Adrenal gland (tissue), 9 donors: ENCODE measurements at regions not wholly inside any gene's neighbourhood (a gene's known extent, or its start where the extent isn't known, plus 50 kb on each side); places are given as distances from the start of the nearest gene placed in this dataset.

Experiments used
- DNase-seq, 7 donors: peaks; one replicate each; pipeline ENCODE4 v3.0.0-alpha.2; 2019 to 2020
- H3K27ac ChIP-seq, 5 donors: fragments of 200-600 bp; sonication (generic) in 4 of 5; 1 replicate in 3 of 5; 2 replicates in 2 of 5; pipeline versions ENCODE4 v1.5.1 to v1.8.0; 2016 to 2020; ENCODE audit warnings: mild to moderate bottlenecking in 1 of 5
- H3K27me3 ChIP-seq: fragments of 200-600 bp; 2 replicates; pipeline ENCODE4 v1.8.0; 2021
- H3K36me3 ChIP-seq, 2 donors: fragments of 200-600 bp; replicated peaks in 1 of 2; 1 replicate in 1 of 2; 2 replicates in 1 of 2; pipeline versions ENCODE4 v1.5.1 to v1.8.0; 2018 to 2022
- H3K4me1 ChIP-seq, 2 donors: fragments of 200-600 bp; replicated peaks in 1 of 2; 1 replicate in 1 of 2; 2 replicates in 1 of 2; pipeline versions ENCODE4 v1.5.1 to v1.8.0; 2018 to 2021
- H3K4me3 ChIP-seq, 4 donors: fragments of 200-600 bp; sonication (generic) in 3 of 4; one replicate each; pipeline ENCODE4 v1.5.1; 2016 to 2018
- H3K9me3 ChIP-seq, 3 donors: fragments of 200-600 bp; sonication (generic) in 1 of 3; replicated peaks in 1 of 3; 1 replicate in 2 of 3; 2 replicates in 1 of 3; pipeline versions ENCODE4 v1.5.1 to v1.8.0; 2016 to 2021
- POLR2A ChIP-seq, 2 donors: fragments of 450-650 bp; IDR thresholded peaks; one replicate each; pipeline ENCODE4 v1.6.1; 2017; ENCODE audit warnings: antibody characterized with exemption in 2 of 2, mild to moderate bottlenecking in 2 of 2, moderate library complexity in 1 of 2
- WGBS, 4 donors: extraction: QIAGEN DNeasy Blood & Tissue Kit in 2 of 4; methylation state at CpG; one replicate each; pipeline versions ENCODE4 v1.1.5 to v1.1.7; 2013 to 2017; 5-methylcytosine and 5-hydroxymethylcytosine counted together
- intact Hi-C, 2 donors: fragments of 100-400 bp; cut with DNase I; formaldehyde crosslinking; loops; one replicate each; pipeline versions ENCODE4 v1.14.1 to v1.15.0; 2022 to 2023
- TF ChIP-seq, protein P1 (sequence below), 6 experiments: fragments of 450-650 bp in 4 of 6; fragments of 200-600 bp in 2 of 6; sonication (generic) in 1 of 6; IDR thresholded peaks; 1 replicate in 5 of 6; 2 replicates in 1 of 6; pipeline versions ENCODE4 v1.5.1 to v1.8.0; 2016 to 2021; ENCODE audit warnings: antibody characterized with exemption in 6 of 6, mild to moderate bottlenecking in 2 of 6, moderate library complexity in 1 of 6
- donor health status: healthy with polysubstance abuse.
- donor health status: Bipolar disorder and iron deficiency.
- donor health status: DM: yes; HTN: yes; CAD: no.
- donor health status: DM: no; HTN: no; CAD: no.
- donor health status: DM: no; HTN: no; CAD: no.

DNA sequence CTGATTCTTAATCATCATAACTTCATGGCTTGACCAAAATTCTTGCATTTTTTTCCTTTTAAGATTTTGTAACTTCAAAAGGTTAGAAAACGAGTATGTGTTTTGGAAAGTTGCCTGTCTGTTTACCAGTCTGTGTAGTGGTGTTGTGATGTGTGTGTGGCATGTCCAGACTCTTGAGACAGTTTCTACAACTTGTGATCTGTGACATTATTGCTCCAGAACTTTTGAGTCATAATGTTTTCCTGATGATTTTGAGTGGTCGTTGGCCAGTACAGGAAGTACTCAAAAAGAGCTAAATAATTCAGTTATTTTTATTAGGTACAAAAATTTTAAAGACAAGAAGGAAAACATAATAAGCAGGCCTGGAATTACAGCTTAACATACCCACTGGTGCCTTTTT lies 229.0 kb upstream of the C2CD4B start:
- H3K27me3 ChIP-seq, result no peaks in the 10 kb centered on the region
- WGBS, 4 donors, result 46 to 51% (median 48%) methylated on average over 2 of the region's 2 CpGs
- H3K4me1 ChIP-seq, result peaks cover 12 to 13% of the 10 kb centered on the region in 2 donors
- TF ChIP-seq, protein P1, sequence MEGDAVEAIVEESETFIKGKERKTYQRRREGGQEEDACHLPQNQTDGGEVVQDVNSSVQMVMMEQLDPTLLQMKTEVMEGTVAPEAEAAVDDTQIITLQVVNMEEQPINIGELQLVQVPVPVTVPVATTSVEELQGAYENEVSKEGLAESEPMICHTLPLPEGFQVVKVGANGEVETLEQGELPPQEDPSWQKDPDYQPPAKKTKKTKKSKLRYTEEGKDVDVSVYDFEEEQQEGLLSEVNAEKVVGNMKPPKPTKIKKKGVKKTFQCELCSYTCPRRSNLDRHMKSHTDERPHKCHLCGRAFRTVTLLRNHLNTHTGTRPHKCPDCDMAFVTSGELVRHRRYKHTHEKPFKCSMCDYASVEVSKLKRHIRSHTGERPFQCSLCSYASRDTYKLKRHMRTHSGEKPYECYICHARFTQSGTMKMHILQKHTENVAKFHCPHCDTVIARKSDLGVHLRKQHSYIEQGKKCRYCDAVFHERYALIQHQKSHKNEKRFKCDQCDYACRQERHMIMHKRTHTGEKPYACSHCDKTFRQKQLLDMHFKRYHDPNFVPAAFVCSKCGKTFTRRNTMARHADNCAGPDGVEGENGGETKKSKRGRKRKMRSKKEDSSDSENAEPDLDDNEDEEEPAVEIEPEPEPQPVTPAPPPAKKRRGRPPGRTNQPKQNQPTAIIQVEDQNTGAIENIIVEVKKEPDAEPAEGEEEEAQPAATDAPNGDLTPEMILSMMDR (IDR thresholded peaks at IDR 0.05), result no peak
- no peak for TF ChIP-seq POLR2A (IDR thresholded peaks at IDR 0.05)
- no peaks in the 10 kb centered on the region for H3K9me3 ChIP-seq
- no peaks in the 10 kb centered on the region for H3K36me3 ChIP-seq
- no peak overlapping the region for H3K4me3 ChIP-seq
- no peak for DNase-seq
- no peak overlapping the region for H3K27ac ChIP-seq
- intact Hi-C loops, result loop anchor here in 1 of 2 donors (5.0 kb wide), 1 partner anchor 348 kb away; no protein-coding TSS in a partner anchor

DNA sequence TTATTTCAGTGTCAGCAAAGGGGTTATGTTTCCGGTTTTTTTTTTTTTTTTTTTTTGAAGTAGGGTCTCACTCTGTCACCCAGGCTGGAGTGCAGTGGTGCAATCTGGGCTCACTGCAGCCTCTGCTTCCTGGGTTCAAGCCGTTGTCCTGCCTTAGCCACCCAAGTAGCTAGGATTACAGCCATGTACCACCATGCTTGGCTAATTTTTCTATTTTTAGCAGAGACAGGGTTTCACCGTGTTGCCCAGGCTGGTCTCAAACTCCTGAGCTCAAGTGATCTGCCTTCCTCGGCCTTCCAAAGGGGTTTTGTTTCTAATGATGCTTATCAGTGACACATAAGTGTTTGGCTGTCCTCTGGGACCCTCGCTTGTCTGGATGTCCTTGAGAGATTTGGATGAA lies 235.7 kb upstream of the C2CD4B start:
- peaks cover 0 to 5% of the 10 kb centered on the region in 2 donors for H3K4me1 ChIP-seq
- DNase-seq, result no peak
- H3K27me3 ChIP-seq, result no peaks in the 10 kb centered on the region
- H3K4me3 ChIP-seq, result no peak overlapping the region
- no peaks in the 10 kb centered on the region for H3K36me3 ChIP-seq
- no peak for TF ChIP-seq POLR2A (IDR thresholded peaks at IDR 0.05)
- TF ChIP-seq, protein P1 (IDR thresholded peaks at IDR 0.05), result no peak
- intact Hi-C loops, result no loop called here
- no peaks in the 10 kb centered on the region for H3K9me3 ChIP-seq
- 56 to 75% (median 65%) methylated on average over 5 of the region's 5 CpGs for WGBS, 4 donors
- H3K27ac ChIP-seq, result no peak overlapping the region

DNA sequence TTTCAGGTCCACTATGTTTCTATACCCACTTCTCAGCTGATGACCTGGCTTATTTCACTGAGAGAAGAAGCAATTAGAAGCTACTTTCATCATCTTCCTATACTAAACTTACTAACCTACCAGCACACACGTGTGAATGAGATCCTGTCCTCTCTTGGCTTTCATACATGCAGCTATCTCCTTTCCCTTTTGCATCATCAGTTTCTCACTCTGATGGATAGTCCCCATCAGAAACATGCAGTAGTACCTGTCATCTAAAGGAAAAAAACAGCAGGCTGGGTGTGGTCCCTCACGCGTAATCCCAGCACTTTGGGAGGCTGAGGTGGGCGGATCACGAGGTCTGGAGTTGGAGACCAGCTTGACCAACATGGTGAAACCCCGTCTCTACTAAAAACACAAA lies 237.6 kb upstream of the C2CD4B start:
- Histone ChIP-seq H3K36me3 (no peaks in the 10 kb centered on the region), H3K4me3 (no peak overlapping the region), H3K27me3 (no peaks in the 10 kb centered on the region), H3K9me3 (no peaks in the 10 kb centered on the region), H3K4me1 (peaks cover 0 to 5% of the 10 kb centered on the region in 2 donors), H3K27ac (peak overlapping the region in 1 of 5 donors; percentile 33)
- DNase-seq, result no peak
- 91 to 99% (median 93%) methylated on average over 6 of the region's 6 CpGs for WGBS, 4 donors
- TF ChIP-seq POLR2A (IDR thresholded peaks at IDR 0.05), result no peak
- TF ChIP-seq, protein P1 (IDR thresholded peaks at IDR 0.05), result no peak
- intact Hi-C loops, result no loop called here

DNA sequence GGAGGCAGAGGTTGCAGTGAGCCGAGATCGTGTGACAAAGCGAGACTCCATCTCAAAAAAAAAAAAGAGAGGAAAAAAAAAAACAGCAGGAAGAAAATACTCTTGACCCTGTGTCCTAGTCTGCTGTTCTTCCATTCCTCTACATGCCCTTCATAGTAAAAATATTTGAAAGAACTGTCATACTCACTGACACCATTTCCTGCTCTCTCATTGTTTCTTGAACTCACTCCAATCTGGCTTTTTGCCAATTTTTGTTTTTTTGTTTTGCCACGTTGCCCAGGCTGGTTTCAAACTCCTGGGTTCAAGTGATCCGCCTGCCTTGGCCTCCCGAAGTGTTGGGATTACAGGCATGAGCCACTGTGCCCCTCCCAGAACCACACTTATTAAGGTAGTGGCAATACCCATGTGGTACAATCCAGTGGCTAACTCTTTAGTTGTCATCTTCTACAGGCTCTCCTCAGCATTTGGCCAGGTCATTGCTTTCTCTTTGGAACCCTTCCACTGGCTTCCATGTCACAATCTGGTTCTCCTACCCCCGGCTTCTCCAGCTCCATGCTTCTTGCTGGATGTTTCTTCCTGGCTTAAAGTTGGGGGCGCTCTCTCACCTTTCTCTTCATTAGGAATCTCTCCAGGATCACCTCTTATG lies 238.2 kb upstream of the C2CD4B start:
- DNase-seq, result no peak
- TF ChIP-seq, protein P1 (IDR thresholded peaks at IDR 0.05), result no peak
- no peak for TF ChIP-seq POLR2A (IDR thresholded peaks at IDR 0.05)
- intact Hi-C loops, result no loop called here
- Histone ChIP-seq H3K27ac (peak overlapping the region in 2 of 5 donors; percentile 15 to 63), H3K27me3 (no peaks in the 10 kb centered on the region), H3K4me1 (peaks cover 0 to 5% of the 10 kb centered on the region in 2 donors), H3K36me3 (no peaks in the 10 kb centered on the region), H3K9me3 (no peaks in the 10 kb centered on the region), H3K4me3 (no peak overlapping the region)
- 64 to 75% (median 74%) methylated on average over 8 of the region's 8 CpGs for WGBS, 4 donors
